ENCODE measurements at regions not wholly inside any gene's neighbourhood (a gene's known extent, or its start where the extent isn't known, plus 50 kb on each side); places are given as distances from the start of the nearest gene placed in this dataset.

DNA sequence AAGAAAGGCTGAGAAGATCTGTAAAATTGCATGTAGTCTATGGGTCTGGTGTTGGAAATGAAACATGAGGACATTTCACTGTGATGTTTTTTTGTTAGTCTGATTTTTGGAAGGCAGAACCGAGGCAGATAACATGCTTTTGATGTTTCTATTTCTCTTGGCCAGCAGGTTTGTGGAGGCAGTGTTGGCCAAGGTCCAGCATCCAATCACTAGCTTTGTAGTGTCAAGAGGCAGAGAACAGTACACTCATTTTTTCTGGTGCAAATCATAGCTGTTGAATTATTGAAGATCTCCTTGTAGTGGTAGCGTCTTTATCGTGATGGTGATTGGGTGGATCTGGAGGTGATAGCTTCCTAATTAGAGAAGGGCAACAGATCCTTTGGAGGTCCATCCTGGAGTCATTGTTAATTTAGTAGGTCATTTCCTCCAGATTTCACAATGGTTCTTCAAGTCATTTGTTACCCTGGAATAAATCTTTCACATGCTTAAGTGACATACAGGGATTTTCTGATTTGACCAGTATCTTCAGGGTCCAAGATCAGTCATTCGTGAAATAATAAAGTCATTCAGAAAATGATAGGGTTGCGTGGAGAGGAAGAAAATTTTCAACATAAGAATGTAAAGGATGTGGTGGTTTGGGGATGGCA lies 252.4 kb upstream of the CPNE8 start:
- H3K27me3 ChIP-seq (replicated peaks in 1 of 4; ENCODE audit: control insufficient read depth in 3 of 4, extremely low read depth in 1 of 4, insufficient read depth in 3 of 4, low read length in 3 of 4): no peaks in the 10 kb centered on the region
- POLR2A ChIA-PET (ENCODE audit: partially characterized antibody): no interaction called here
- H4K8ac ChIP-seq (ENCODE audit: extremely low read depth, insufficient read depth, low read length): no peak overlapping the region
- H3K14ac ChIP-seq (ENCODE audit: insufficient read length): no peak overlapping the region
- H4K5ac ChIP-seq (ENCODE audit: insufficient read length, low read depth, low read length): no peak overlapping the region
- H2BK20ac ChIP-seq (ENCODE audit: low read length): no peak overlapping the region
- no peak overlapping the region for H2AFZ ChIP-seq (ENCODE audit: low read length)
- H3K4me2 ChIP-seq (ENCODE audit: insufficient read depth in 1 of 2, low read depth in 2 of 2, low read length in 2 of 2): no peak overlapping the region
- no peak overlapping the region for H3K18ac ChIP-seq (ENCODE audit: extremely low read depth, low read length)
- no peaks in the 10 kb centered on the region for H3K79me2 ChIP-seq (ENCODE audit: control insufficient read depth in 1 of 2, insufficient read depth in 2 of 2, low read length in 2 of 2)
- H2BK120ac ChIP-seq (replicated peaks; ENCODE audit: low read depth, low read length): no peak overlapping the region
- FAIRE-seq: no peak
- H3K23ac ChIP-seq (ENCODE audit: insufficient read length): no peak overlapping the region
- TF ChIP-seq TBP (IDR thresholded peaks at IDR 0.05; ENCODE audit: low read depth, low read length) (no peak), SP4 (IDR thresholded peaks at IDR 0.05; ENCODE audit: low read length) (no peak), BCL11A (IDR thresholded peaks at IDR 0.05; ENCODE audit: low read depth in 2 of 2, low read length in 2 of 2) (no peak), RXRA (IDR thresholded peaks at IDR 0.05; ENCODE audit: insufficient read depth, low read depth, low read length) (no peak), KDM4A (IDR thresholded peaks at IDR 0.05; ENCODE audit: low read depth, low read length, severe bottlenecking) (no peak), CTBP2 (IDR thresholded peaks at IDR 0.05; ENCODE audit: borderline replicate concordance, insufficient read depth, insufficient read length, low read length) (no peak), NANOG (IDR thresholded peaks at IDR 0.05; ENCODE audit: insufficient read depth, low read depth, low read length, poor library complexity, severe bottlenecking) (no peak), KDM5A (IDR thresholded peaks at IDR 0.05; ENCODE audit: low read length) (no peak)
- TF ChIP-seq, protein P1, sequence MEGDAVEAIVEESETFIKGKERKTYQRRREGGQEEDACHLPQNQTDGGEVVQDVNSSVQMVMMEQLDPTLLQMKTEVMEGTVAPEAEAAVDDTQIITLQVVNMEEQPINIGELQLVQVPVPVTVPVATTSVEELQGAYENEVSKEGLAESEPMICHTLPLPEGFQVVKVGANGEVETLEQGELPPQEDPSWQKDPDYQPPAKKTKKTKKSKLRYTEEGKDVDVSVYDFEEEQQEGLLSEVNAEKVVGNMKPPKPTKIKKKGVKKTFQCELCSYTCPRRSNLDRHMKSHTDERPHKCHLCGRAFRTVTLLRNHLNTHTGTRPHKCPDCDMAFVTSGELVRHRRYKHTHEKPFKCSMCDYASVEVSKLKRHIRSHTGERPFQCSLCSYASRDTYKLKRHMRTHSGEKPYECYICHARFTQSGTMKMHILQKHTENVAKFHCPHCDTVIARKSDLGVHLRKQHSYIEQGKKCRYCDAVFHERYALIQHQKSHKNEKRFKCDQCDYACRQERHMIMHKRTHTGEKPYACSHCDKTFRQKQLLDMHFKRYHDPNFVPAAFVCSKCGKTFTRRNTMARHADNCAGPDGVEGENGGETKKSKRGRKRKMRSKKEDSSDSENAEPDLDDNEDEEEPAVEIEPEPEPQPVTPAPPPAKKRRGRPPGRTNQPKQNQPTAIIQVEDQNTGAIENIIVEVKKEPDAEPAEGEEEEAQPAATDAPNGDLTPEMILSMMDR (IDR thresholded peaks at IDR 0.05; ENCODE audit: control extremely low read depth in 1 of 3, insufficient read depth in 1 of 3, low read depth in 1 of 3, low read length in 3 of 3): no peak
- TF ChIP-seq, protein P2, sequence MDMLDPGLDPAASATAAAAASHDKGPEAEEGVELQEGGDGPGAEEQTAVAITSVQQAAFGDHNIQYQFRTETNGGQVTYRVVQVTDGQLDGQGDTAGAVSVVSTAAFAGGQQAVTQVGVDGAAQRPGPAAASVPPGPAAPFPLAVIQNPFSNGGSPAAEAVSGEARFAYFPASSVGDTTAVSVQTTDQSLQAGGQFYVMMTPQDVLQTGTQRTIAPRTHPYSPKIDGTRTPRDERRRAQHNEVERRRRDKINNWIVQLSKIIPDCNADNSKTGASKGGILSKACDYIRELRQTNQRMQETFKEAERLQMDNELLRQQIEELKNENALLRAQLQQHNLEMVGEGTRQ (IDR thresholded peaks at IDR 0.05; ENCODE audit: low read length): no peak
- no peaks in the 10 kb centered on the region for H3K36me3 ChIP-seq (ENCODE audit: control insufficient read depth in 2 of 4, insufficient read depth in 4 of 4, low read length in 3 of 4)
- no peak overlapping the region for H2AK5ac ChIP-seq (ENCODE audit: low read depth, low read length)
- 91% methylated on average over 5 of the region's 5 CpGs; no CpG with 5 or more reads in 1 of the 2 experiments for WGBS, 2 experiments (ENCODE audit: extremely low coverage in 1 of 2, insufficient coverage in 1 of 2, insufficient read length in 1 of 2, insufficient replicate concordance in 2 of 2, low coverage in 1 of 2, low lambda C conversion rate in 2 of 2, missing lambda C conversion rate in 1 of 2)
- H3K9ac ChIP-seq (replicated peaks in 1 of 4; ENCODE audit: extremely low read depth in 1 of 4, low read depth in 3 of 4, low read length in 3 of 4): no peak overlapping the region
- no peak overlapping the region for H3K4ac ChIP-seq (replicated peaks; ENCODE audit: insufficient read length, low read depth, low read length)
- H2BK12ac ChIP-seq (ENCODE audit: low read depth, low read length): no peak overlapping the region
- H3K4me1 ChIP-seq (replicated peaks in 1 of 4; ENCODE audit: control insufficient read depth in 3 of 4, insufficient read depth in 4 of 4, low read length in 3 of 4): no peaks in the 10 kb centered on the region
- no peak overlapping the region for H2BK5ac ChIP-seq (ENCODE audit: low read depth, low read length)
- H4K91ac ChIP-seq (replicated peaks; ENCODE audit: insufficient read length, low read length): no peak overlapping the region
- CTCF ChIA-PET (ENCODE audit: partially characterized antibody): interaction anchor here (0.8 kb wide), 1 partner anchor 230 kb away, joined by 3 read pairs; no protein-coding TSS in a partner anchor
- no peaks in the 10 kb centered on the region for H3K23me2 ChIP-seq (ENCODE audit: low read depth, low read length)
- DNase-seq (ENCODE audit: low read depth in 1 of 2, low spot score in 2 of 2): no peak
- no peak overlapping the region for H3K56ac ChIP-seq (replicated peaks; ENCODE audit: insufficient read length, low read depth, low read length)
- H3K4me3 ChIP-seq (ENCODE audit: extremely low read depth in 1 of 4, insufficient read depth in 2 of 4, low read depth in 3 of 4, low read length in 4 of 4): no peak overlapping the region
- H3K27ac ChIP-seq (ENCODE audit: low read depth, low read length): no peak overlapping the region
- no peaks in the 10 kb centered on the region for H3K9me3 ChIP-seq (ENCODE audit: insufficient read depth in 2 of 2, low read depth in 1 of 2, low read length in 1 of 2)
- H3K79me1 ChIP-seq (ENCODE audit: low read depth, low read length): no peaks in the 10 kb centered on the region
- H2BK15ac ChIP-seq (ENCODE audit: low read length): no peak overlapping the region
- no peaks in the 10 kb centered on the region for H4K20me1 ChIP-seq (replicated peaks in 1 of 2; ENCODE audit: control insufficient read depth in 1 of 2, insufficient read depth in 2 of 2, low read length in 2 of 2)
